PC-3 (cell line): ENCODE measurements at regions not wholly inside any gene's neighbourhood (a gene's known extent, or its start where the extent isn't known, plus 50 kb on each side); places are given as distances from the start of the nearest gene placed in this dataset.

Experiments used
- EZH2 ChIP-seq: fragments of 300-600 bp; sonication (generic); IDR thresholded peaks from one replicate; pipeline ENCODE4 v1.6.1; 2017; ENCODE audit warnings: antibody characterized with exemption, mild to moderate bottlenecking, low read length; ENCODE audit not compliant: unreplicated experiment
- TF ChIP-seq, protein P1 (sequence below): fragments of 300-600 bp; sonication (generic); conservative IDR thresholded peaks from 2 replicates; pipeline ENCODE4 v1.5.1; 2017; ENCODE audit warnings: antibody characterized with exemption, low read depth, mild to moderate bottlenecking, low read length

DNA sequence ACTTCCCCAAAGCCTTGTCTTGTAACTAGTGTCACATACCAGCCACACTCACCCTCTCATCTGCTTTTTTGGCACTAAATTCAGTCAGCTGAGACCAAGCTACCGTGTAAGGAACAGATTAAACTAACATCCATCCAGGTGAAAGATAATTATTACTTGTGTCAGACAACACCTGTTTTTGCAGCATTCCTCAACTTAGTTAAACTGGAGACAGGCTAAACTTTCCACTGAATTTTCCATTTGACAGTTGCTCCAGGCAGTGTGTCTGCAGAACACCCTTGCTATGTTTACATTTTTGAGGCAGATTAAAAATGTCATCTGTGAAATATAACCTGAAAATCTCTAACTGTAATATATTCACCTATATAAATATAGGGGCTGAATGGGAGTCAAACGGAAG is 73.6 kb downstream of the CYP26A1 start:
- TF ChIP-seq, protein P1, sequence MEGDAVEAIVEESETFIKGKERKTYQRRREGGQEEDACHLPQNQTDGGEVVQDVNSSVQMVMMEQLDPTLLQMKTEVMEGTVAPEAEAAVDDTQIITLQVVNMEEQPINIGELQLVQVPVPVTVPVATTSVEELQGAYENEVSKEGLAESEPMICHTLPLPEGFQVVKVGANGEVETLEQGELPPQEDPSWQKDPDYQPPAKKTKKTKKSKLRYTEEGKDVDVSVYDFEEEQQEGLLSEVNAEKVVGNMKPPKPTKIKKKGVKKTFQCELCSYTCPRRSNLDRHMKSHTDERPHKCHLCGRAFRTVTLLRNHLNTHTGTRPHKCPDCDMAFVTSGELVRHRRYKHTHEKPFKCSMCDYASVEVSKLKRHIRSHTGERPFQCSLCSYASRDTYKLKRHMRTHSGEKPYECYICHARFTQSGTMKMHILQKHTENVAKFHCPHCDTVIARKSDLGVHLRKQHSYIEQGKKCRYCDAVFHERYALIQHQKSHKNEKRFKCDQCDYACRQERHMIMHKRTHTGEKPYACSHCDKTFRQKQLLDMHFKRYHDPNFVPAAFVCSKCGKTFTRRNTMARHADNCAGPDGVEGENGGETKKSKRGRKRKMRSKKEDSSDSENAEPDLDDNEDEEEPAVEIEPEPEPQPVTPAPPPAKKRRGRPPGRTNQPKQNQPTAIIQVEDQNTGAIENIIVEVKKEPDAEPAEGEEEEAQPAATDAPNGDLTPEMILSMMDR: no peak
- no peak for TF ChIP-seq EZH2
